NCI-H2107 treated with DMSO at 0.1 percent for 48 hours (cell line): ENCODE measurements at regions not wholly inside any gene's neighbourhood (a gene's known extent, or its start where the extent isn't known, plus 50 kb on each side); places are given as distances from the start of the nearest gene placed in this dataset.

Source experiments
- DNase-seq: peaks from one replicate; lab custom pipeline; 2025; ENCODE audit not compliant: unreplicated experiment; lab: John Stamatoyannopoulos, UW

GRCh38 chr2:129252781-129253460 is 726.5 kb upstream of the RAB6C start:
- peak; percentile 30 for DNase-seq

GRCh38 chr2:129253461-129253812 is 726.0 kb upstream of the RAB6C start:
- peak; percentile 14 for DNase-seq

GRCh38 chr2:129254718-129255117 is 724.7 kb upstream of the RAB6C start:
- no peak for DNase-seq

- no peak for DNase-seq
These were observed 723.7 kb upstream of the RAB6C start for GRCh38 chr2:129255610-129256313.

GRCh38 chr2:129256642-129257041 is 722.8 kb upstream of the RAB6C start:
- no peak for DNase-seq

- DNase-seq = peak; percentile 53
These were observed 716.5 kb upstream of the RAB6C start for GRCh38 chr2:129262934-129263333.

- no peak for DNase-seq
These were observed 715.5 kb upstream of the RAB6C start for GRCh38 chr2:129263939-129264338.

- no peak for DNase-seq
These were observed 711.9 kb upstream of the RAB6C start for GRCh38 chr2:129267559-129267958.

- DNase-seq = no peak
These were observed 706.0 kb upstream of the RAB6C start for GRCh38 chr2:129273266-129274037.

GRCh38 chr2:129274038-129274415 is 705.4 kb upstream of the RAB6C start:
- DNase-seq = no peak

GRCh38 chr2:129274918-129275317 is 704.5 kb upstream of the RAB6C start:
- no peak for DNase-seq

GRCh38 chr2:129275706-129276105 is 703.8 kb upstream of the RAB6C start:
- no peak for DNase-seq

- no peak for DNase-seq
These were observed 702.4 kb upstream of the RAB6C start for GRCh38 chr2:129276978-129277584.

- no peak for DNase-seq
These were observed 701.9 kb upstream of the RAB6C start for GRCh38 chr2:129277585-129277981.

- DNase-seq = no peak
These were observed 697.5 kb upstream of the RAB6C start for GRCh38 chr2:129281791-129282530.

- no peak for DNase-seq
These were observed 694.5 kb upstream of the RAB6C start for GRCh38 chr2:129285012-129285411.

GRCh38 chr2:129293326-129293725 is 686.1 kb upstream of the RAB6C start:
- DNase-seq = no peak

GRCh38 chr2:129296396-129296795 is 683.1 kb upstream of the RAB6C start:
- DNase-seq = no peak

- DNase-seq = no peak
These were observed 682.7 kb upstream of the RAB6C start for GRCh38 chr2:129296806-129297205.

GRCh38 chr2:129297430-129297829 is 682.0 kb upstream of the RAB6C start:
- DNase-seq = no peak

GRCh38 chr2:129299338-129299737 is 680.1 kb upstream of the RAB6C start:
- no peak for DNase-seq
